ENCODE measurements at regions not wholly inside any gene's neighbourhood (a gene's known extent, or its start where the extent isn't known, plus 50 kb on each side); places are given as distances from the start of the nearest gene placed in this dataset.

GRCh38 chr14:84806181-84806580 is 723.8 kb upstream of the FLRT2 start:
- intact Hi-C loops (cut with DNase I; ENCODE audit: low total_unique reads): no loop called here
- DNase-seq (ENCODE audit: low spot score in 2 of 2): no peak
- no peak overlapping the region for H3K4me3 ChIP-seq (ENCODE audit: low read depth, poor library complexity, severe bottlenecking)
- no peak for TF ChIP-seq CTCF (IDR thresholded peaks at IDR 0.05)
- no peak for TF ChIP-seq POLR2A (IDR thresholded peaks at IDR 0.05)

- no peak for TF ChIP-seq CTCF (IDR thresholded peaks at IDR 0.05)
- no peak for TF ChIP-seq POLR2A (IDR thresholded peaks at IDR 0.05)
- 54 to 56% methylated on average over 4 of the region's 4 CpGs for WGBS, 2 donors
- DNase-seq (ENCODE audit: low spot score in 2 of 2): no peak
- no peak overlapping the region for H3K4me3 ChIP-seq (ENCODE audit: low read depth, poor library complexity, severe bottlenecking)
- intact Hi-C loops (cut with DNase I; ENCODE audit: low total_unique reads): no loop called here
Observed at GRCh38 chr14:84806622-84807021, 723.3 kb upstream of the FLRT2 start.

- WGBS, 2 donors: 23% methylated on average over 3 of the region's 3 CpGs
- intact Hi-C loops (cut with DNase I; ENCODE audit: low total_unique reads): no loop called here
- TF ChIP-seq CTCF (IDR thresholded peaks at IDR 0.05): no peak
- TF ChIP-seq POLR2A (IDR thresholded peaks at IDR 0.05): no peak
- H3K4me3 ChIP-seq (ENCODE audit: low read depth, poor library complexity, severe bottlenecking): no peak overlapping the region
- DNase-seq (ENCODE audit: low spot score in 2 of 2): no peak
Observed at GRCh38 chr14:84807673-84808072, 722.3 kb upstream of the FLRT2 start.

- DNase-seq (ENCODE audit: low spot score in 2 of 2): no peak
- no peak overlapping the region for H3K4me3 ChIP-seq (ENCODE audit: low read depth, poor library complexity, severe bottlenecking)
- TF ChIP-seq CTCF (IDR thresholded peaks at IDR 0.05) (no peak), POLR2A (IDR thresholded peaks at IDR 0.05) (no peak)
- intact Hi-C loops (cut with DNase I; ENCODE audit: low total_unique reads): no loop called here
- 69 to 79% methylated on average over 2 of the region's 2 CpGs for WGBS, 2 donors
Observed at GRCh38 chr14:84809158-84809557, 720.8 kb upstream of the FLRT2 start.

GRCh38 chr14:84814391-84814790 is 715.6 kb upstream of the FLRT2 start:
- intact Hi-C loops (cut with DNase I; ENCODE audit: low total_unique reads): no loop called here
- H3K4me3 ChIP-seq (ENCODE audit: low read depth, poor library complexity, severe bottlenecking): no peak overlapping the region
- WGBS, 2 donors: 67 to 76% methylated on average over 1 of the region's 1 CpG
- TF ChIP-seq POLR2A (IDR thresholded peaks at IDR 0.05): no peak
- no peak for TF ChIP-seq CTCF (IDR thresholded peaks at IDR 0.05)
- DNase-seq (ENCODE audit: low spot score in 2 of 2): no peak

- H3K4me3 ChIP-seq (ENCODE audit: low read depth, poor library complexity, severe bottlenecking): no peak overlapping the region
- TF ChIP-seq POLR2A (IDR thresholded peaks at IDR 0.05) (no peak), CTCF (IDR thresholded peaks at IDR 0.05) (no peak)
- intact Hi-C loops (cut with DNase I; ENCODE audit: low total_unique reads): no loop called here
- 70 to 79% methylated on average over 2 of the region's 2 CpGs for WGBS, 2 donors
- no peak for DNase-seq (ENCODE audit: low spot score in 2 of 2)
Observed at GRCh38 chr14:84819528-84819927, 710.4 kb upstream of the FLRT2 start.
